MM.1S (cell line): ENCODE measurements at regions not wholly inside any gene's neighbourhood (a gene's known extent, or its start where the extent isn't known, plus 50 kb on each side); places are given as distances from the start of the nearest gene placed in this dataset.

Experiments
- DNase-seq: peaks from one replicate; pipeline ENCODE4 v3.0.0-alpha.2; 2015
- H2AFZ ChIP-seq: fragments of 300-600 bp; sonication (generic); 2 replicates; pipeline ENCODE4 v1.6.0; 2016; ENCODE audit warnings: antibody characterized with exemption, low read length
- H3F3A ChIP-seq: fragments of 300-600 bp; sonication (generic); 2 replicates; pipeline ENCODE4 v1.6.1; 2016; ENCODE audit warnings: mild to moderate bottlenecking, antibody characterized with exemption, low read length, moderate library complexity, mixed read lengths; ENCODE audit not compliant: insufficient read depth
- H3K27ac ChIP-seq: fragments of 300-600 bp; sonication (generic); 2 replicates; pipeline ENCODE4 v1.5.1; 2016; ENCODE audit warnings: mild to moderate bottlenecking, low read length
- H3K27me3 ChIP-seq: fragments of 300-600 bp; sonication (generic); replicated peaks from 2 replicates; pipeline ENCODE4 v1.6.0; 2016; ENCODE audit warnings: low read length; ENCODE audit not compliant: insufficient read depth
- H3K36me3 ChIP-seq: fragments of 300-600 bp; sonication (generic); replicated peaks from 2 replicates; pipeline ENCODE4 v1.6.1; 2016; ENCODE audit warnings: mild to moderate bottlenecking, low read length, mixed read lengths; ENCODE audit not compliant: insufficient read depth
- H3K4me1 ChIP-seq: fragments of 300-600 bp; sonication (generic); 2 replicates; pipeline ENCODE4 v1.6.1; 2016; ENCODE audit warnings: low read length, mixed read lengths
- H3K4me2 ChIP-seq: fragments of 300-600 bp; sonication (generic); 2 replicates; pipeline ENCODE4 v1.6.0; 2016; ENCODE audit warnings: low read depth, low read length
- H3K4me3 ChIP-seq: fragments of 300-600 bp; sonication (generic); 2 replicates; pipeline ENCODE4 v1.5.1; 2016; ENCODE audit warnings: low read length, mixed read lengths
- H3K79me2 ChIP-seq: fragments of 300-600 bp; sonication (generic); 2 replicates; pipeline ENCODE4 v1.6.1; 2016; ENCODE audit warnings: mixed run types, low read length, mixed read lengths
- H3K9ac ChIP-seq: fragments of 300-600 bp; sonication (generic); 2 replicates; pipeline ENCODE4 v1.6.1; 2016; ENCODE audit warnings: low read length, mixed read lengths
- H3K9me2 ChIP-seq: fragments of 300-600 bp; sonication (generic); replicated peaks from 2 replicates; pipeline ENCODE4 v1.6.1; 2016; ENCODE audit warnings: mild to moderate bottlenecking, low read length, mixed read lengths; ENCODE audit not compliant: insufficient read depth
- H3K9me3 ChIP-seq: fragments of 300-600 bp; sonication (generic); replicated peaks from 2 replicates; pipeline ENCODE4 v1.6.1; 2016; ENCODE audit warnings: mild to moderate bottlenecking, low read length, mixed read lengths; ENCODE audit not compliant: insufficient read depth
- H4K20me1 ChIP-seq: fragments of 300-600 bp; sonication (generic); 2 replicates; pipeline ENCODE4 v1.6.1; 2016; ENCODE audit warnings: mild to moderate bottlenecking, low read length, moderate library complexity, mixed read lengths; ENCODE audit not compliant: insufficient read depth
- EZH2 ChIP-seq: fragments of 300-600 bp; sonication (generic); optimal IDR thresholded peaks from 2 replicates; pipeline ENCODE3; 2017; ENCODE audit warnings: low read depth, mild to moderate bottlenecking, antibody characterized with exemption, low read length, mixed read lengths
- EZH2phosphoT487 ChIP-seq: fragments of 300-600 bp; sonication (generic); IDR thresholded peaks from 2 replicates; pipeline ENCODE4 v1.6.1; 2018; ENCODE audit warnings: antibody characterized with exemption, low read length
- TF ChIP-seq, protein P1 (sequence below): fragments of 300-600 bp; sonication (generic); IDR thresholded peaks from 2 replicates; pipeline ENCODE4 v1.5.1; 2016; ENCODE audit warnings: antibody characterized with exemption, low read length, mixed read lengths

DNA sequence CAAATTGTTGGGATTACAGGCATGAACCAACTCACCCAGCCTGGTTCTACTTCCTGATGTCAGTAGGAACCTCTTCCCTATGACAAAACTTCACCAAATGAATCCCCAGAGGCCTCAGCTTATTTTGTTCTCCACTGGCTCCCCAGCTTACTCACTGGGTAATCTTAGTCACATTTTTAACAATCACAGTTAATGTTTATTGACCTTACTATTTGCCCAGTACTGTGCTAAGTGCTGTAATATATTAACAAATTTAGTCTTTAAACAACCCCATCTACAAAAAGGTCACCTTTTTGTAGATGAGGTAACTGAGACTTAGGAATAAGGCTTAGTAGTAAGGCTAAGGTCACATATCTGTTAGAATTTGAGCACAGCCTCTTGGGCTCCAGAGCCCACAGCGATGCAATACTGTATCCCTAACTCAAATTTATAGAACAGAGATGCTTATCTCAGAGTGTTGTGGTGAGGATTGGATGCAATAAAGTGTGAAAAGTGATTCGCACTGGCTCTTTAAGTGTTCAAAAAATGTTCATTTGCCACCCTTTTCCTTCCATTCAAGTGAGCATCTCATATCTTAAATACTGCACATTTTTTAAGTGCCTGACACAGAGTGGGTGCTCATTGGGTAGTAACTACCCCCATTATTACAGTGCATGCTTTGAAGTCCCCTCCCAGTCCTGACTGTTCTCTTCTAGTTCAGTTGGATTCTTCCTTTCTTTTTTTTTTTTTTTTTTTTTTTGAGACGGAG is 146.4 kb upstream of the ARHGAP5 start:
- Histone ChIP-seq H3K4me2 (no peak overlapping the region), H2AFZ (no peak overlapping the region), H3K36me3 (no peaks in the 10 kb centered on the region), H3K9me2 (no peaks in the 10 kb centered on the region), H3K4me1 (no peaks in the 10 kb centered on the region), H3K27ac (no peak overlapping the region), H4K20me1 (no peaks in the 10 kb centered on the region), H3K9ac (no peak overlapping the region), H3K4me3 (no peak overlapping the region), H3K27me3 (no peaks in the 10 kb centered on the region), H3F3A (no peaks in the 10 kb centered on the region), H3K9me3 (no peaks in the 10 kb centered on the region), H3K79me2 (no peaks in the 10 kb centered on the region)
- TF ChIP-seq, protein P1, sequence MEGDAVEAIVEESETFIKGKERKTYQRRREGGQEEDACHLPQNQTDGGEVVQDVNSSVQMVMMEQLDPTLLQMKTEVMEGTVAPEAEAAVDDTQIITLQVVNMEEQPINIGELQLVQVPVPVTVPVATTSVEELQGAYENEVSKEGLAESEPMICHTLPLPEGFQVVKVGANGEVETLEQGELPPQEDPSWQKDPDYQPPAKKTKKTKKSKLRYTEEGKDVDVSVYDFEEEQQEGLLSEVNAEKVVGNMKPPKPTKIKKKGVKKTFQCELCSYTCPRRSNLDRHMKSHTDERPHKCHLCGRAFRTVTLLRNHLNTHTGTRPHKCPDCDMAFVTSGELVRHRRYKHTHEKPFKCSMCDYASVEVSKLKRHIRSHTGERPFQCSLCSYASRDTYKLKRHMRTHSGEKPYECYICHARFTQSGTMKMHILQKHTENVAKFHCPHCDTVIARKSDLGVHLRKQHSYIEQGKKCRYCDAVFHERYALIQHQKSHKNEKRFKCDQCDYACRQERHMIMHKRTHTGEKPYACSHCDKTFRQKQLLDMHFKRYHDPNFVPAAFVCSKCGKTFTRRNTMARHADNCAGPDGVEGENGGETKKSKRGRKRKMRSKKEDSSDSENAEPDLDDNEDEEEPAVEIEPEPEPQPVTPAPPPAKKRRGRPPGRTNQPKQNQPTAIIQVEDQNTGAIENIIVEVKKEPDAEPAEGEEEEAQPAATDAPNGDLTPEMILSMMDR, result no peak
- TF ChIP-seq EZH2phosphoT487, result no peak
- no peak for TF ChIP-seq EZH2
- DNase-seq, result no peak

DNA sequence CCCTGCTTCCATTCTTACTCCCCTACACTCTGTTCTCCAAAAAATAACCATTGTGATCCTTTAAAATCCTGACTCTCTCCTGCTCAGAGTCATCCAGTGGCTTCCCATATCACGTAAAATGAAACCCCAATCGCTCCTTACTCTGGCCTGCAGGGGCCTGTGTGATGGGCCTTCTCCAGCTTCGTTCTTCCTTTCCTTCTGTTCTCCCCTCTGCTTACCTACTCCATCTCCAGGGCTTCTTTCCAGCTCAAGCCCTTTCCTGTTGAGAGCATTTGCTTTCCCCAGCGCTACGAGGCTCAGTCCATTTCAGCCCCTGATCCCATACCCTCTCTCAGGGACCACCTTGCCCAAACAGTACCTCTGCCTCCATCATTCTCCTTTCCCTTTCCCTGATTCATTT is 144.4 kb upstream of the ARHGAP5 start:
- Histone ChIP-seq H3K9me3 (no peaks in the 10 kb centered on the region), H2AFZ (no peak overlapping the region), H3K27me3 (no peaks in the 10 kb centered on the region), H3K4me3 (no peak overlapping the region), H3F3A (no peaks in the 10 kb centered on the region), H3K4me1 (no peaks in the 10 kb centered on the region), H4K20me1 (no peaks in the 10 kb centered on the region), H3K9me2 (no peaks in the 10 kb centered on the region), H3K36me3 (no peaks in the 10 kb centered on the region), H3K4me2 (no peak overlapping the region), H3K79me2 (no peaks in the 10 kb centered on the region), H3K27ac (no peak overlapping the region), H3K9ac (no peak overlapping the region)
- DNase-seq, result no peak
- TF ChIP-seq, protein P1, result no peak
- TF ChIP-seq EZH2phosphoT487 (no peak), EZH2 (no peak)

DNA sequence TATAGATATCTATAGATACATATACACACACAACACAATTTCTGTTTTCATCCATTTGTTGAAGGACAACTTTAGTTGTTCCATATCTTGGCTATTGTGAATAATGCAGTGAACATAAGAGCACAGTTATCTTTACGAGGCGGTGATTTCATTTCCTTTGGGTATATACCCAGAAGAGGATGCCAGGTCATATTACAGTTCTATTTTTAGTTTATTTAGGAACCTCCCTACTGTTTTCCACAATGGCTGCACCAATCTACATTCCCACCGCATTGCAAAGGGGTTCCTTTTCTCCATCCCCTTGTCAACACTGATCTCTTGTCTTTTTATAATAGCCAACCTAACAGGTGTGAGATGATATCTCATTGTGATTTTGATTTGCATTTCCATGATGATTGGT is 143.4 kb upstream of the ARHGAP5 start:
- H3K9ac ChIP-seq, result no peak overlapping the region
- H3K9me2 ChIP-seq, result no peaks in the 10 kb centered on the region
- TF ChIP-seq, protein P1, result no peak
- TF ChIP-seq EZH2, result no peak
- TF ChIP-seq EZH2phosphoT487, result no peak
- H3K79me2 ChIP-seq, result no peaks in the 10 kb centered on the region
- no peaks in the 10 kb centered on the region for H3K4me1 ChIP-seq
- no peaks in the 10 kb centered on the region for H4K20me1 ChIP-seq
- DNase-seq, result no peak
- no peak overlapping the region for H2AFZ ChIP-seq
- H3K4me3 ChIP-seq, result no peak overlapping the region
- no peaks in the 10 kb centered on the region for H3F3A ChIP-seq
- H3K9me3 ChIP-seq, result no peaks in the 10 kb centered on the region
- H3K36me3 ChIP-seq, result no peaks in the 10 kb centered on the region
- no peak overlapping the region for H3K27ac ChIP-seq
- H3K4me2 ChIP-seq, result no peak overlapping the region
- H3K27me3 ChIP-seq, result no peaks in the 10 kb centered on the region
